Breast epithelium (tissue), 4 donors: ENCODE measurements at regions not wholly inside any gene's neighbourhood (a gene's known extent, or its start where the extent isn't known, plus 50 kb on each side); places are given as distances from the start of the nearest gene placed in this dataset.
A peak's percentile ranks its signal among the peaks of the same experiment; 100 is the strongest.

Experiments
- DNase-seq, 2 donors: peaks; one replicate each; pipeline ENCODE4 v3.0.0-alpha.2; 2019; ENCODE audit warnings: low spot score in 2 of 2
- H3K27ac ChIP-seq, 2 donors: fragments of 200-600 bp; sonication (generic) in 1 of 2; one replicate each; pipeline ENCODE4 v1.5.1; 2016 to 2019; ENCODE audit warnings: mild to moderate bottlenecking in 1 of 2
- H3K27me3 ChIP-seq, 2 donors: fragments of 200-600 bp; sonication (generic) in 1 of 2; one replicate each; pipeline versions ENCODE4 v1.5.1 to v1.6.0; 2017 to 2019; ENCODE audit warnings: control low read depth in 1 of 2, mild to moderate bottlenecking in 1 of 2
- H3K36me3 ChIP-seq: fragments of 200-600 bp; one replicate; pipeline ENCODE4 v1.5.1; 2019
- H3K4me1 ChIP-seq, 2 donors: fragments of 200-600 bp; sonication (generic); one replicate each; pipeline ENCODE4 v1.5.1; 2016 to 2019; ENCODE audit warnings: control low read depth in 1 of 2
- H3K4me3 ChIP-seq, 3 donors: fragments of 200-600 bp; sonication (generic); 1 replicate in 2 of 3; 2 replicates in 1 of 3; pipeline ENCODE4 v1.5.1; 2016 to 2019; ENCODE audit warnings: mild to moderate bottlenecking in 3 of 3, moderate library complexity in 2 of 3
- H3K9me3 ChIP-seq, 2 donors: fragments of 200-600 bp; sonication (generic) in 1 of 2; one replicate each; pipeline ENCODE4 v1.5.1; 2016 to 2019; ENCODE audit warnings: control low read depth in 1 of 2
- POLR2A ChIP-seq: fragments of 450-650 bp; IDR thresholded peaks from one replicate; pipeline ENCODE4 v1.6.1; 2016; ENCODE audit warnings: antibody characterized with exemption, mild to moderate bottlenecking, moderate library complexity
- POLR2AphosphoS5 ChIP-seq, 3 donors: sonication (generic); formaldehyde crosslinking; IDR thresholded peaks; one replicate each; pipeline ENCODE4 v1.6.1; 2017; ENCODE audit warnings: antibody characterized with exemption in 3 of 3
- intact Hi-C: fragments of 100-400 bp; cut with DNase I; formaldehyde crosslinking; loops from one replicate; pipeline ENCODE4 v1.15.1; 2023; ENCODE audit warnings: low total_unique reads
- TF ChIP-seq, protein P1 (sequence below), 3 donors: fragments of 450-650 bp; IDR thresholded peaks; one replicate each; pipeline ENCODE4 v1.5.1; 2016 to 2017; ENCODE audit warnings: antibody characterized with exemption in 3 of 3, mild to moderate bottlenecking in 3 of 3, moderate library complexity in 3 of 3

DNA sequence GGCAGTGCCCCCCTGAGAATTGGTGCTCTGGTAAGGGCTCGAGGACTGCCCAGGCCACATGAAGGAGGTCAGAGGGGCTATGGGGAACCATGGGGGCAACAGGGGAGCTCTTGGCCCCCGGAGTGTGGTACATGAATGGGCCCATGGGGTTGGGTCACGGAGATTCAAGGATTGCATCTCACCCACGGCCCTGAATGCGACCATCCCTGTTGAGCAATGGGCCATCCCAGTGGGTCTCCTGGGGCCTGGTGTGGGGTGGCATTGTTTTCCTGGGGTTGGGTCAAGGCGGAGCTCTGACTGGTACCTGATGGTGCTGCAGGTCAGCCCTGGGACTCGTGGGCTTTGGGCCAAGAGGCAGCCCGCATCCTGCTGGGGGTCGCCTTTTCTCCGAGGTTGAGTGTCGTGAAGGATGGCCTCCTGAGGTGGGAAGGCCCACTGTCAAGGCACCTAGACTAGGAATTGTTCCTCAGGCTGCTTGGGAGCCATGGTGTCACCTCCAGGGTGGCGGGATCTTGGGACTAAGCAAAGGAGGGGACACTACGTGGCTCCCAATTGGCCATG, 198.3 kb downstream of the UBE3A start:
- peak in 1 of 2 donors; percentile 45 for DNase-seq
- intact Hi-C loops, result no loop called here
- no peak overlapping the region for H3K4me3 ChIP-seq
- H3K4me1 ChIP-seq, result no peaks in the 10 kb centered on the region
- TF ChIP-seq POLR2AphosphoS5 (IDR thresholded peaks at IDR 0.05), result no peak
- TF ChIP-seq POLR2A, result no peak
- TF ChIP-seq, protein P1, sequence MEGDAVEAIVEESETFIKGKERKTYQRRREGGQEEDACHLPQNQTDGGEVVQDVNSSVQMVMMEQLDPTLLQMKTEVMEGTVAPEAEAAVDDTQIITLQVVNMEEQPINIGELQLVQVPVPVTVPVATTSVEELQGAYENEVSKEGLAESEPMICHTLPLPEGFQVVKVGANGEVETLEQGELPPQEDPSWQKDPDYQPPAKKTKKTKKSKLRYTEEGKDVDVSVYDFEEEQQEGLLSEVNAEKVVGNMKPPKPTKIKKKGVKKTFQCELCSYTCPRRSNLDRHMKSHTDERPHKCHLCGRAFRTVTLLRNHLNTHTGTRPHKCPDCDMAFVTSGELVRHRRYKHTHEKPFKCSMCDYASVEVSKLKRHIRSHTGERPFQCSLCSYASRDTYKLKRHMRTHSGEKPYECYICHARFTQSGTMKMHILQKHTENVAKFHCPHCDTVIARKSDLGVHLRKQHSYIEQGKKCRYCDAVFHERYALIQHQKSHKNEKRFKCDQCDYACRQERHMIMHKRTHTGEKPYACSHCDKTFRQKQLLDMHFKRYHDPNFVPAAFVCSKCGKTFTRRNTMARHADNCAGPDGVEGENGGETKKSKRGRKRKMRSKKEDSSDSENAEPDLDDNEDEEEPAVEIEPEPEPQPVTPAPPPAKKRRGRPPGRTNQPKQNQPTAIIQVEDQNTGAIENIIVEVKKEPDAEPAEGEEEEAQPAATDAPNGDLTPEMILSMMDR (IDR thresholded peaks at IDR 0.05), result no peak
- H3K27me3 ChIP-seq, result no peaks in the 10 kb centered on the region
- H3K36me3 ChIP-seq, result no peaks in the 10 kb centered on the region
- no peak overlapping the region for H3K27ac ChIP-seq
- H3K9me3 ChIP-seq, result peaks cover 69 to 96% of the 10 kb centered on the region in 2 donors

DNA sequence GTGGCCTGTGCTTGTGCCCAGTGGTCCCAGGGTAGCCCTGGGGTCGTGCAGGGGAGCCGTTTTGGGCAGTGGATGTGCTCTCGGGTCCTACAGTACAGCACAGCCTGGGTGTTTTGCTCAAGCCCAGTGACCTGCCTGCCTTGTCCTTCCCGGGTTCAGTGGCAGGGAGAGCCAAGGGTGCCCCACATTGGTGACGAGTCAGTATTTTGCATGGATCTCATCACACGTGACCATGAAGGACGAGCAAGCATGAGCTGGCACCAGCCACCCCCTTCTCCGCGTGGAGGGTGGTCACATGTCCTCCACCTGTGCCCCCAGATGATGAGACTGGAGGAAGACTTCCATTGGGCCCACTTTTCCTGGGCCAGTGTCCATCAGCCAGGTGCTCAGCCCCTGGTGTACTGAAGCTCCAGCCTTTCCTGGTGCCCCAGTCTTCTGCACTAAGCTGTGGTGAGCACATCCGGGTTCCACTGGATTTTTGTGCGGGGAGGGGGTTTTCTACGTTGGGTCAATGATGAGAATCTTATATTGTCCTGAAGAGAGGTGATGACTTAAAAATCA, 197.5 kb downstream of the UBE3A start:
- peaks cover 66 to 96% of the 10 kb centered on the region in 2 donors for H3K9me3 ChIP-seq
- H3K27ac ChIP-seq, result no peak overlapping the region
- no peak overlapping the region for H3K4me3 ChIP-seq
- no peaks in the 10 kb centered on the region for H3K36me3 ChIP-seq
- no peaks in the 10 kb centered on the region for H3K27me3 ChIP-seq
- TF ChIP-seq POLR2A, result no peak
- TF ChIP-seq POLR2AphosphoS5 (IDR thresholded peaks at IDR 0.05), result no peak
- TF ChIP-seq, protein P1 (IDR thresholded peaks at IDR 0.05), result no peak
- H3K4me1 ChIP-seq, result no peaks in the 10 kb centered on the region
- intact Hi-C loops, result no loop called here
- peak in 1 of 2 donors; percentile 36 for DNase-seq

DNA sequence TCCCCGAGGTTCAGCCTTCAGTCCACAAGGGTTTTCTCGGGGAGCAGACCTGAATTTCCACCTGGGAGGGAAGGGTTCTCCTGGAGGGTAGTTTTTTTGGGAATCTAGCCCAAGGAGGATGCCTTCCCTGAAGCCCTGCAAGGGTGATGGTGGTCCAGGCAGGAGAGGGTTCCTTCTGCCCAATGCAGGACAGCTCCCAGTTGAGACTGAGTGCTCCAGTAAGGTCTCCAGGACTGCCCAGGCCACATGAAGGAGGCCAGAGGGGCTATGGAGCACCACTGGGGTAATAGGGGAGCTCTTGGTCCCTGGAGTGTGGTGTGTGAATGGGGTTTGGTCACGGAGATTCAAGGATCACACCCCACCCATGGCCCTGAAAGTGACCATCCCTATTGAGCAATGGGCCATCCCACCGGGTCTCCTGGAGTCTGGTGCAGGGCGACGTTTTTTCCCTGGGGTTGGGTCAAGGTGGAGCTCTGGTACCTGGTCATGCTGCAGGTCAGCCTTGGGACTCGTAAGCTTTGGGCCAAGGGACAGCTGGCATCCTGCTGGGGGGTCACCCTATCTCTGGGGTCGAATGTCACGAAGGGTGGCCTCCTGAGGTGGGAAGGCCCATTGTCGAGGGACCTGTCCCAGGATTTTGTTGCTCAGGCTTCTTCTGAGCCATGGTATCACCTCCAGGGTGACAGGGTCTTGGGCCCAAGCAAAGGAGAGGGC, 196.5 kb downstream of the UBE3A start:
- no peaks in the 10 kb centered on the region for H3K27me3 ChIP-seq
- H3K27ac ChIP-seq, result no peak overlapping the region
- H3K4me1 ChIP-seq, result no peaks in the 10 kb centered on the region
- no peaks in the 10 kb centered on the region for H3K36me3 ChIP-seq
- intact Hi-C loops, result no loop called here
- peak in 1 of 2 donors; percentile 10 for DNase-seq
- TF ChIP-seq POLR2AphosphoS5 (IDR thresholded peaks at IDR 0.05), result no peak
- TF ChIP-seq, protein P1 (IDR thresholded peaks at IDR 0.05), result no peak
- TF ChIP-seq POLR2A, result no peak
- H3K9me3 ChIP-seq, result peaks cover 64 to 96% of the 10 kb centered on the region in 2 donors
- no peak overlapping the region for H3K4me3 ChIP-seq

DNA sequence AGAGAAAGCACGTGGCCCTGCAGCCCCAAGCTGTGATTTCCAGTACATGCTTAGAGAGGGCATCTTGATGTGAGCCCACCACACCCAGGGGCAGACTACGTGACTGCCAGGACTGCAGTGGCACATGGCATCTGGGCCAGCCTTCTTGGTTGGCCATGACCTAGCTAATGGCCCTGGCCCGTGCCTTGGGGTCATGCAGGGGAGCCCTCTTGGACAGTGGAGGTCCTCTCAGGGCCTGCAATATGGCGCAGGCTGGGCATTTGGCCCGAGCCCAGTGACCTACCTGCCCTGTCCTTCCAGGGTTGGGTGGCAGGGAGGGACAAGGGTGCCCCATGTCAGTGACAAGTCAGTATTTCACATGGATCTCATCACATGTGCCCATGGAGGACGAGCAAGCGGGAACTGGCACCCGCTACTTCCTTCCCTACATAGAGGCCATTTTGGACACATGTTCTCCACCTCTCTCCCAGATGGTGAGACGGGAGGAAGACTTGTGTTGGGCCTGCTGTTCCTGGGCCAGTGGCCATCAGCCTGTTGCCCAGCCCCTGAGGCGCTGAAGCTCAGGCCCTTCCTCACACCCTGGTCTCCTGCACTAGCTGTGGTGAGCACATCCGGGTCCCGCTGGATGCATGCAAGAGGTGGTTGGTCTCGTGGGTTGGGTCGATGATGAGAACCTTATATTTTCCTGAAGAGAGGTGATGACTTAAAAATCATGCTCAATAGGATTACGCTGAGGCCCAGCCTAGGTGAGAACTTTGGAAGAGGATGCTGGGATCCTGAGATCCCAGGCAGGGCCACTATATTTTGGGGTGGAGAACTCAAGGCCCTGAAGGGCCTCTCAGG, 195.6 kb downstream of the UBE3A start:
- Histone ChIP-seq H3K36me3 (no peaks in the 10 kb centered on the region), H3K27me3 (no peaks in the 10 kb centered on the region), H3K4me1 (no peaks in the 10 kb centered on the region), H3K4me3 (no peak overlapping the region), H3K9me3 (peaks cover 69 to 95% of the 10 kb centered on the region in 2 donors), H3K27ac (no peak overlapping the region)
- DNase-seq, result peak; percentile 10 to 42
- no peak for TF ChIP-seq POLR2A
- TF ChIP-seq, protein P1 (IDR thresholded peaks at IDR 0.05), result no peak
- no peak for TF ChIP-seq POLR2AphosphoS5 (IDR thresholded peaks at IDR 0.05)
- intact Hi-C loops, result no loop called here
